Activated T-helper 17 cell treated with anti-CD3 and anti-CD28 coated beads, Interleukin-2, amount 50 U/mL, for 72 hours (primary cell): ENCODE measurements at regions not wholly inside any gene's neighbourhood (a gene's known extent, or its start where the extent isn't known, plus 50 kb on each side); places are given as distances from the start of the nearest gene placed in this dataset.

Experiments used
- ATAC-seq: fragments of 150-1000 bp; cut with Tn5 transposase; replicated peaks from 2 replicates; pipeline ENCODE4 v1.10.0; 2021; ENCODE audit warnings: mild to moderate bottlenecking, moderate library complexity
- H3K27ac Mint-ChIP-seq: one replicate; pipeline ENCODE4 v1.8.0; 2022; ENCODE audit warnings: mixed read lengths
- H3K27me3 Mint-ChIP-seq: one replicate; pipeline ENCODE4 v1.8.0; 2022; ENCODE audit warnings: mixed read lengths
- H3K36me3 Mint-ChIP-seq: one replicate; pipeline ENCODE4 v1.8.0; 2022; ENCODE audit warnings: low read depth, mild to moderate bottlenecking, mixed read lengths
- H3K4me1 Mint-ChIP-seq: one replicate; pipeline ENCODE4 v1.8.0; 2022; ENCODE audit warnings: mixed read lengths
- H3K4me3 Mint-ChIP-seq: one replicate; pipeline ENCODE4 v1.8.0; 2022; ENCODE audit warnings: mild to moderate bottlenecking, mixed read lengths
- H3K9me3 Mint-ChIP-seq: one replicate; pipeline ENCODE4 v1.8.0; 2022; ENCODE audit warnings: mixed read lengths

DNA sequence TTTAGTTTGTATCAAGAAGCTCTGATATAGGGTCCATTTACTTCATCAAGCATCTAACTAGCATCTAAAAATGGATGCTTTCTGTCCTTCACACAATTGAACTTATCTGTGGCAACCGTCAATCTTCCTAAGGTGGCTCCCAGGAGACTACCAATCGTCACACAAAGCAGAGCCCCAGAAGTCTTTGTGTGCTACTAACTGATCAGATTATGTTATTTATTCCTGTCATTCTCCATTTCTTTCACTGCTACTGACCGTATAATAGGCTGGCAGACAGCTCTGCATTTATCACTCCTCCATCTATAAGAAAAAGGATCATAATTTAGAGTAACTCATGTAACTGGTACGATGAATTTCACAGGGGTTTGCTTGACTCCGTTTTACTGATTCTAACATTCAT lies 585.0 kb upstream of the NXPH2 start:
- Mint-ChIP-seq H3K9me3 (peaks cover 19% of the 10 kb centered on the region), H3K27me3 (no peaks in the 10 kb centered on the region), H3K27ac (no peak overlapping the region), H3K4me1 (no peaks in the 10 kb centered on the region), H3K36me3 (no peaks in the 10 kb centered on the region), H3K4me3 (no peak overlapping the region)
- no peak for ATAC-seq

DNA sequence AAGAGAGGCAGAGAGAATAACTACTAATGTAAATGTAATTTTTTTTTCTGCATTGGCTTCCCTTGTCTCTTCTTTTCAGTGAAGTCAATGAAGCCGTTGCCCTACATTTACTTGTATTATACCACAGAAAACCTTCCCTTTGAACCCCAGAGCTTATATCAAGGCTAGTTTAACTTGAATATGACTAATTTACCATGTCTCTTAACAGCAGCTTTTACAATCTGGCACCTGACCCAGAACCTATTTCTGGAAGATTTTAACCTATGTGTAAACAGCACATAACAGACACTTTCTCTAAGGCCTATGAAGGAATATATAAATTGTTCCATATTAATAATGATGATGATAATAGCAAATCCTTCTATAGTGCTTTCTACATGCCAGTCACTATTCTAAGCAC lies 580.5 kb upstream of the NXPH2 start:
- Mint-ChIP-seq H3K27me3 (no peaks in the 10 kb centered on the region), H3K27ac (no peak overlapping the region), H3K4me3 (no peak overlapping the region), H3K9me3 (peaks cover 14% of the 10 kb centered on the region), H3K36me3 (no peaks in the 10 kb centered on the region), H3K4me1 (no peaks in the 10 kb centered on the region)
- ATAC-seq, result no peak

DNA sequence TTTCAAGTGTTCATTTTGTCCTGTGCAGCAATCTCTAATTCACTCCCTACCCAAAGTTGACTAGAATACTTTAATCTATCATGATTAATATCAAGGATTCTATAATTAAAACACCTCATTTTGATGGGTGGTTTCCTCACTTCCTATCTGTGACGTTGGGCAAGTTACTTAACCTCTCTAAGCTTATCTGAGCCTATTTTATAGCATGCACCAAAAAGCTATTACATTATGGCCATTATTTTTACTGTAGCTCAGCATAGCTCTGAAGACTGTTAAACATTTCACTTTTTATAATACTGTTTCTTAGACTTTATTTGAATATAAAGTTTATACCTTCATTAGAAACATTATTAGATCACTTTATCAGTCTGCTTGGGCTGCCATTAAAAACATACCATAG lies 579.6 kb upstream of the NXPH2 start:
- H3K4me3 Mint-ChIP-seq, result no peak overlapping the region
- no peaks in the 10 kb centered on the region for H3K4me1 Mint-ChIP-seq
- no peaks in the 10 kb centered on the region for H3K36me3 Mint-ChIP-seq
- H3K9me3 Mint-ChIP-seq, result peaks cover 15% of the 10 kb centered on the region
- no peaks in the 10 kb centered on the region for H3K27me3 Mint-ChIP-seq
- ATAC-seq, result no peak
- H3K27ac Mint-ChIP-seq, result no peak overlapping the region

- H3K4me1 Mint-ChIP-seq, result no peaks in the 10 kb centered on the region
- H3K9me3 Mint-ChIP-seq, result peaks cover 16% of the 10 kb centered on the region
Measured at GRCh38 chr2:139357972-139358371, 577.8 kb upstream of the NXPH2 start.

DNA sequence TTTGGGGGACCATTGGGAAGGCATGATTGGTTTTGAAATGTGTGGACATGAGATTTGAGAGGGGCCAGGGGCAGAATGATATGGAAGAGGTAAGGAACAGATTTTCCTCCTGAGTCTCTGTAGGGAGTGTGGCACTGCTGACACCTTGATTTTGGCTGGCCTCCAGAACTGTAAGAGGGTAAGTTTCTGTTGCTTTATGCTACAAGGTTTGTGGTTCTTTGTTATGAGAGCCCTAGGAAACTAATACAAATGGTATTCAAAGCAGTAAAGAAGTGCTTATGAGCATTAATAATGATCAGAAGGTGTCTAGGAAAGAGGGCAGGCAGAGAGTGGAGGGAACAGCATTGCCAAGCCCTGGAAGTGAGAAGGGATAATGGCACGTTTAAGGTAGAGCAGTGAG lies 574.3 kb upstream of the NXPH2 start:
- Mint-ChIP-seq H3K27me3 (no peaks in the 10 kb centered on the region), H3K4me1 (no peaks in the 10 kb centered on the region), H3K4me3 (no peak overlapping the region), H3K36me3 (no peaks in the 10 kb centered on the region), H3K27ac (no peak overlapping the region), H3K9me3 (peaks cover 14% of the 10 kb centered on the region)
- ATAC-seq, result no peak

More at GRCh38 chr2:139357972-139358371, 577.8 kb upstream of the NXPH2 start:
- Mint-ChIP-seq H3K4me3 (no peak overlapping the region), H3K36me3 (no peaks in the 10 kb centered on the region), H3K27me3 (no peaks in the 10 kb centered on the region), H3K27ac (no peak overlapping the region)
- ATAC-seq, result no peak

DNA sequence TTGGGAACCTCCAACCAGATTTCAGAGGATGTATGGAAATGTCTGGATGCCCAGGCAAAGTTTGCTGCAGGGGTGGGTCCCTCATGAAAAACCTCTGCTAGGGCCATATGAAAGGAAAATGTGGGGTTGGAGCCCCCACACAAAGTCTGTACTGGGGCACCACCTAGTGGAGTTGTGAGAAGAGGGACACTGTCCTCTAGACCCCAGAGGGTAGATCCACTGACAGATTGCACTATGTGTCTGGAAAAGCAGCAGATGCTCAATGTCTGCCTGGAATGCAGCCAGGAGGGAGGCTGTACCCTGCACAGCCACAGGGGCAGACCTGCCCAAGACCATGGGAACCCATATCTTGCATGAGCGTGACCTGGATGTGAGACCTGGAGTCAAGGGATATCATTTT lies 573.7 kb upstream of the NXPH2 start:
- no peaks in the 10 kb centered on the region for H3K27me3 Mint-ChIP-seq
- H3K4me1 Mint-ChIP-seq, result no peaks in the 10 kb centered on the region
- H3K9me3 Mint-ChIP-seq, result peaks cover 14% of the 10 kb centered on the region
- no peak overlapping the region for H3K27ac Mint-ChIP-seq
- H3K36me3 Mint-ChIP-seq, result no peaks in the 10 kb centered on the region
- H3K4me3 Mint-ChIP-seq, result no peak overlapping the region
- no peak for ATAC-seq

- Mint-ChIP-seq H3K4me1 (no peaks in the 10 kb centered on the region), H3K4me3 (no peak overlapping the region), H3K36me3 (no peaks in the 10 kb centered on the region), H3K9me3 (peaks cover 7% of the 10 kb centered on the region), H3K27ac (no peak overlapping the region), H3K27me3 (no peaks in the 10 kb centered on the region)
- no peak for ATAC-seq
Measured at GRCh38 chr2:139317259-139317658, 537.1 kb upstream of the NXPH2 start.

DNA sequence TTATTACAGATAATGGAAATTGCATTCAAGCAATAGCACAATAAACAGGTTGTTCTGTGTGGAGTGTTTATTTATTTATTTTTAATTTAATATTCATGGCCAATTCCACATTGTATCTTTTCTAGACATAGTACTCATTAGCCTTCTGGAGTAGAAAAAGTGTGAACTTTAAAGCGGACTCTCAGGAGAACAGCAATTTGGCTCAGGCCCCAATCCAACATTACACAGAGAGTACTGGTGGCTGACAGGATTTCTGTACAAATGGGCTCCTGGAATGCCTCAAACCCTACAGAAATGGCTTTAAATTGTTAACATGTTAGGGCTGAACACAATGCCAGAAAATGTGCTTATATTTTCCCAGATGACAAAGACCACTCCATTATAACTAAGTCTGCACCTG lies 533.9 kb upstream of the NXPH2 start:
- Mint-ChIP-seq H3K27me3 (no peaks in the 10 kb centered on the region), H3K4me1 (no peaks in the 10 kb centered on the region), H3K4me3 (no peak overlapping the region), H3K9me3 (peaks cover 11% of the 10 kb centered on the region), H3K36me3 (no peaks in the 10 kb centered on the region), H3K27ac (no peak overlapping the region)
- no peak for ATAC-seq

DNA sequence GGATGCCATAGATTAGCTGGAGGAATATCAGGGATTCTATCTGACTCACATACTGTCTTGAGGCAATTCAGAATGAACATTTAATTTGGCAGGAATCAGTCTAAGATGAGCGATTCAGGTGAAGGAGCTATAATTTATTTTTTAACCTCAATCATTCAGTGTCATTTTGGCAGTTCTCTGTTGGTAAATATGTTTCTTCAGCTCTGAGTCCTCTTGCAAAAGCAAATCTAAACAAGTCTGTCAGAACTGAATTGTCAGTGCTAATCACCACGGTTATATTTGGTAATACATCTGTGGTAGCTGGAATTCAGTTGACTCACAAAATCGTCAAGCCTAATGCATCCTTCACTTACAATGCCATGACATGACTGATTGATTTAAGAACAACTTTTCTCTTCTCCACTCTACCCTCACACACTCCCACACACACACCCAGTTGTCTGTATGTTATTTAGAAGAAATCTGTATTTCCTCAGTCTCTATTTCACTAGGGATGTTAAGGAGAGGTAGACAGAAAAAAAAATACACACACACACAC lies 516.6 kb upstream of the NXPH2 start:
- ATAC-seq, result no peak
- Mint-ChIP-seq H3K4me1 (no peaks in the 10 kb centered on the region), H3K27ac (no peak overlapping the region), H3K27me3 (no peaks in the 10 kb centered on the region), H3K4me3 (no peak overlapping the region), H3K36me3 (no peaks in the 10 kb centered on the region), H3K9me3 (peaks cover under 1% of the 10 kb centered on the region)

- H3K27me3 Mint-ChIP-seq, result no peaks in the 10 kb centered on the region
- H3K4me3 Mint-ChIP-seq, result no peak overlapping the region
- no peak for ATAC-seq
- no peak overlapping the region for H3K27ac Mint-ChIP-seq
- peaks cover 6% of the 10 kb centered on the region for H3K9me3 Mint-ChIP-seq
- no peaks in the 10 kb centered on the region for H3K36me3 Mint-ChIP-seq
- no peaks in the 10 kb centered on the region for H3K4me1 Mint-ChIP-seq
Measured at GRCh38 chr2:139293992-139294548, 513.9 kb upstream of the NXPH2 start.

DNA sequence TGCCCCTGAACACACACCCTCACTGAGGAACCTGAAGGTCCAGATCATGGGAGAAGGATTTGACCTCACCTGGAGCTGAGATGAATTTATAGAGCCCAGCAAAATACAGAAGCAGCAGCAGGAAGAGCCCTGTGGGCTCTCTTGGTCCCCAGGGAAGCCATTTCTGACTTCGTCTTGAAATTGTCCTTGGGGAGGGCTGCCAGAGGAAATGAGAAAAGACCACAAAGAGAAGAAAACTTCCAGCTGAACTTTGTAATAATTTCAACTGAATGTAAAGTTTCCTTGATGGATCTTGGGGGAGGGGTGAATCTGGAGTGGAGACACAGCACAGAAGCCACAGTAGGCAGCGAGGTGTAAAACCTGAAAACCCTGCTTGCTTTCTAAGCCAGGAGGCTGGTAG lies 500.9 kb upstream of the NXPH2 start:
- Mint-ChIP-seq H3K27me3 (no peaks in the 10 kb centered on the region), H3K4me3 (no peak overlapping the region), H3K9me3 (peaks cover 25% of the 10 kb centered on the region), H3K36me3 (no peaks in the 10 kb centered on the region), H3K4me1 (no peaks in the 10 kb centered on the region), H3K27ac (no peak overlapping the region)
- no peak for ATAC-seq

- Mint-ChIP-seq H3K27ac (no peak overlapping the region), H3K9me3 (peaks cover 13% of the 10 kb centered on the region), H3K4me1 (no peaks in the 10 kb centered on the region), H3K4me3 (no peak overlapping the region), H3K27me3 (no peaks in the 10 kb centered on the region), H3K36me3 (no peaks in the 10 kb centered on the region)
- no peak for ATAC-seq
Measured at GRCh38 chr2:139271879-139272278, 491.7 kb upstream of the NXPH2 start.

DNA sequence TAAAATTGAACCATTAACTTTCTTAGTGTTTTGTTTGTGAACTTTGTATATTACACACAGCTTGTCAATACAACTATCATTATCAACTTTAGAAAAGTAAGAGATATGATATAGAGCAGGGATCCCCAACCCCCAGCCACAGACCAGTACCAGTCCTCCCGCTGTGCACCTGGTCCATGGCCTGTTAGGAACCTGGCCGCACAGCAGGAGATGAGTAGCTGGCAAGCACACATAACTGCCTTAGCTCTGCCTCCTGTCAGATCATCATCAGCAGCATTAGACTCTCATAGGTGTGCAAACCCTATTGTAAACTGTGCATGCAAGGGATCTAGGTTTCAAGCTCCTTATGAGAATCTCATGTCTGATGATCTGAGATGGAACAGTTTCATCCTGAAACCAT lies 491.0 kb upstream of the NXPH2 start:
- Mint-ChIP-seq H3K4me3 (no peak overlapping the region), H3K27me3 (no peaks in the 10 kb centered on the region)
- ATAC-seq, result no peak

DNA sequence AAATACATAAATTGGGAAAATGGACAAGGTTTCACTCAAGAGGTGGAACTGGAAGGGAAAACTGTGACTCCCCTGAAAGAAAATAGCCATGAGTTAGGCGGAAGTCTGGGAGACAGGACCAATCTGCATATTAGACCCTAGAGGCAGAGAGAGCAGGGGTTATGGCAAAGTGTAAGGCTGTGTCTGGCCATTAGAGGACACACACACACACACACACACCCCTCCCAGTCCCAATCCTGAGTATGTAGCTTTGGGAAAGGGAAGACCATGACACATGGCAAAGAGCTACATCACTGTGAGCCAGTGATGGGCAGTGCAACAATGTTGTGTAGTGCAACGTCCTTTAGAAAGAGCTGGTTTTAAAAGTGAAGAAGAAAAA lies 479.9 kb upstream of the NXPH2 start:
- H3K9me3 Mint-ChIP-seq, result peaks cover 6% of the 10 kb centered on the region
- H3K27ac Mint-ChIP-seq, result no peak overlapping the region
- ATAC-seq, result no peak
- no peak overlapping the region for H3K4me3 Mint-ChIP-seq
- H3K27me3 Mint-ChIP-seq, result no peaks in the 10 kb centered on the region
- no peaks in the 10 kb centered on the region for H3K4me1 Mint-ChIP-seq
- H3K36me3 Mint-ChIP-seq, result no peaks in the 10 kb centered on the region

More for the DNA sequence above, 491.0 kb upstream of the NXPH2 start:
- peaks cover 15% of the 10 kb centered on the region for H3K9me3 Mint-ChIP-seq
- no peaks in the 10 kb centered on the region for H3K4me1 Mint-ChIP-seq
- no peaks in the 10 kb centered on the region for H3K36me3 Mint-ChIP-seq
- H3K27ac Mint-ChIP-seq, result no peak overlapping the region

DNA sequence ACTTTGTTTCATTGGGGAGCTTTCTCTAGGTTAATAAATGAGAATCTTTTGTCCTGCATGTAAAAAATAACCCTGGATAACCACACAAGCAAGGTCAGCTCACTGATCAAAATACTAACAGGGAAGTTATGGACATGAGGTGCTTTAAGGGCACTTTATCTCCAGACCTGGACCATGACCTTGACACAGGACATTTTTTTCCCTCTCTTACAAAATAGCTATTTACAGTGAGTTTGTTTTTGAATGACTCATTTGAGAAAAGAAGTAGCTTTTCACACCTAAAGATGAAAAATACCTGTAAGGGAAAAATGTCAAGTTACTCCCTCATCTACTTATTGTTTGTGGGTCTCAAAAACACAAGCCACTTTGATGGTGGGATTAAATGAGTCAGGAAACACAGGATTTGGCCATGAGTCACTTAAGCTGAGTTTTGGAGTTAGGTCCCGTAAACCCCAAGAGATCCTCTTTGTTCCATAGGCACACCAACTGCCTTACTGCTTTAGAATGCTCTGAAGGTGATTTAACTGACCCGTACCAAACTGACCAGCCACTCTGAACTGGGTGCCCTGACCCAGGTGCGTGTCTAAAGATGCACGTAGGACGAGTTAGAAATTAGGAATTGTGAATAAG lies 479.3 kb upstream of the NXPH2 start:
- Mint-ChIP-seq H3K27me3 (no peaks in the 10 kb centered on the region), H3K4me1 (no peaks in the 10 kb centered on the region), H3K9me3 (peaks cover 6% of the 10 kb centered on the region), H3K36me3 (no peaks in the 10 kb centered on the region), H3K27ac (no peak overlapping the region), H3K4me3 (no peak overlapping the region)
- no peak for ATAC-seq
